ENCODE measurements at regions not wholly inside any gene's neighbourhood (a gene's known extent, or its start where the extent isn't known, plus 50 kb on each side); places are given as distances from the start of the nearest gene placed in this dataset.
A peak's percentile ranks its signal among the peaks of the same experiment; 100 is the strongest.

GRCh38 chr15:26355472-26356074 lies 417.3 kb downstream of the GABRB3 start:
- H3K9me3 Mint-ChIP-seq, result peaks cover 11% of the 10 kb centered on the region
- DNase-seq (ENCODE audit: low spot score) (no peak), ATAC-seq (no peak)
- H3K36me3 Mint-ChIP-seq, result no peaks in the 10 kb centered on the region
- H3K27ac Mint-ChIP-seq, result no peak overlapping the region
- H3K4me1 Mint-ChIP-seq (ENCODE audit: low read depth in 2 of 2), result no peaks in the 10 kb centered on the region
- H3K4me3 Mint-ChIP-seq, result no peak overlapping the region
- H3K27me3 Mint-ChIP-seq, result no peaks in the 10 kb centered on the region

DNA sequence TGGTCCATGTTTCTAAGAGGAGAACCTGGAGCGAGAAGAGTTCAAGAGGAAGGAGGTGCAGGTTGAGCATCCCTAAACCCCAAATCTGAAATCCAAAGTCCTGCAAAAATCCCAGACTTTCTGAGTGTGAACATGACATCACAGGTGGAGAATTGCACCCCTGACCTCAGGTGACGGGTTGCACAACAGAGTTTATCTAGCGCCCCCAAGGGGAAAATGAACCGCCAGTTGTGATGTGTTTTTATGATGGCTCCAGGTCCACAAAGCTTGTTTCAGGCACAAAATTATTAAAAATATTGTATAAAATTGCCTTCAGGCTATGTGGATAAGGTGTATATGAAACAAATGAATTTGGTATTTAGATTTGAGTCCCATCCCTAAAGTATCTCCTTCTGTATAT lies 420.0 kb downstream of the GABRB3 start:
- ATAC-seq (no peak), DNase-seq (ENCODE audit: low spot score) (no peak)
- no peaks in the 10 kb centered on the region for H3K27me3 Mint-ChIP-seq
- no peak overlapping the region for H3K4me3 Mint-ChIP-seq
- peaks cover 10% of the 10 kb centered on the region for H3K9me3 Mint-ChIP-seq
- no peaks in the 10 kb centered on the region for H3K4me1 Mint-ChIP-seq (ENCODE audit: low read depth in 2 of 2)
- no peaks in the 10 kb centered on the region for H3K36me3 Mint-ChIP-seq
- H3K27ac Mint-ChIP-seq, result no peak overlapping the region

- ATAC-seq (no peak), DNase-seq (ENCODE audit: low spot score) (no peak)
- Mint-ChIP-seq H3K9me3 (peaks cover 10% of the 10 kb centered on the region), H3K36me3 (no peaks in the 10 kb centered on the region), H3K27me3 (no peaks in the 10 kb centered on the region), H3K4me3 (no peak overlapping the region), H3K4me1 (ENCODE audit: low read depth in 2 of 2) (no peaks in the 10 kb centered on the region), H3K27ac (no peak overlapping the region)
These were observed 420.5 kb downstream of the GABRB3 start for GRCh38 chr15:26352406-26352805.

DNA sequence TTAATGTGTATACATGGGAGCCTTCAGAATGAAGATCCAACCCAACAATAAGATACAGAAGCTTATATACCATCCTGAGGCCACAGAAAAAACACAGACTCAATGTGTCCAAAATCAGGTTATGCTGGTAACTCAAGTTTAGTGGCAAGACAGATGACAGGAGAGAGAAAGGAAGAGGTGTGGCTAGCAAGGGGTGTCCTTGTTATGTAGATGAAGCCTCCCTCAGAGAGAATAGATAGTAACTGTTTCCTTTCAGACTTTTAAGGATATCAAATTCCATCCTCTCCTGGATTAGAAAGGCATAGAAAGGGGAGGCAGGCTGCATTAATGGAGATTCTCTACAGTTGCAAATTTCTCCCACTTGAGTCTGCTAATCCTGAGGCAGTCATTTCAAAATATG lies 447.4 kb downstream of the GABRB3 start:
- Mint-ChIP-seq H3K27me3 (no peaks in the 10 kb centered on the region), H3K36me3 (no peaks in the 10 kb centered on the region), H3K27ac (no peak overlapping the region), H3K9me3 (peaks cover 8% of the 10 kb centered on the region), H3K4me1 (ENCODE audit: low read depth in 2 of 2) (no peaks in the 10 kb centered on the region), H3K4me3 (no peak overlapping the region)
- no peak for ATAC-seq
- no peak for DNase-seq (ENCODE audit: low spot score)

GRCh38 chr15:26323566-26323965 lies 449.3 kb downstream of the GABRB3 start:
- Mint-ChIP-seq H3K27ac (no peak overlapping the region), H3K4me1 (ENCODE audit: low read depth in 2 of 2) (no peaks in the 10 kb centered on the region), H3K27me3 (no peaks in the 10 kb centered on the region), H3K36me3 (no peaks in the 10 kb centered on the region), H3K4me3 (no peak overlapping the region), H3K9me3 (peaks cover 15% of the 10 kb centered on the region)
- no peak for DNase-seq (ENCODE audit: low spot score)
- no peak for ATAC-seq

- no peaks in the 10 kb centered on the region for H3K27me3 Mint-ChIP-seq
- no peak overlapping the region for H3K4me3 Mint-ChIP-seq
- H3K4me1 Mint-ChIP-seq (ENCODE audit: low read depth in 2 of 2), result no peaks in the 10 kb centered on the region
- H3K9me3 Mint-ChIP-seq, result peaks cover 17% of the 10 kb centered on the region
- H3K27ac Mint-ChIP-seq, result no peak overlapping the region
- DNase-seq (ENCODE audit: low spot score), result no peak
- H3K36me3 Mint-ChIP-seq, result no peaks in the 10 kb centered on the region
- no peak for ATAC-seq
These were observed 454.2 kb downstream of the GABRB3 start for GRCh38 chr15:26318689-26319088.

- Mint-ChIP-seq H3K4me3 (no peak overlapping the region), H3K9me3 (peaks cover 12% of the 10 kb centered on the region), H3K27me3 (no peaks in the 10 kb centered on the region), H3K4me1 (ENCODE audit: low read depth in 2 of 2) (no peaks in the 10 kb centered on the region), H3K36me3 (no peaks in the 10 kb centered on the region), H3K27ac (no peak overlapping the region)
- DNase-seq (ENCODE audit: low spot score), result no peak
- ATAC-seq, result no peak
These were observed 451.4 kb upstream of the ATP10A start for GRCh38 chr15:26314577-26314976.

DNA sequence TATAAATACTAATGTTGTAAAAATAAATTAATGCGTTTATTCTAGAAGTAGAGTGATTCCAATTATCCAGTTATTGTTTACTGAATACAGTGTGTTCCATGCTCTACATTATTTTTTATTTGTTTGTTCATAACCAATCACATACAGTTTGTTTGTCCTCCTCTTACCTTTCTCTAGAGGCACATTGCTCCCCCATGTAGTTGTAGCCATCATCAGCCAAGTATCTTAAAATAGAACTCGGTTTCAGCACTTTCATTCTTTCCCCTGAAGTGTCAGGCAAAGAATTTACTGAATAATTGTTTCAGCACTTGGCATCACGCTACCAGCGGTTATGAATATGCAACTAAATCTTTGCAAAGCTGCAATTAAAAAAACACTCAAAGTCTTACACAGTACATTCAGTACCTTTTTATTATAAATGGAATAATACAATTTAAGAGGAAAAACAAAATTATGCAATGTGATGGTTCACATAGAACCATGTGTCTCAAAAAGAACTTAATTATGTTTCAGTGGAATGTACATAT lies 448.6 kb upstream of the ATP10A start:
- Mint-ChIP-seq H3K4me1 (ENCODE audit: low read depth in 2 of 2) (no peaks in the 10 kb centered on the region), H3K27ac (no peak overlapping the region), H3K9me3 (peaks cover 7% of the 10 kb centered on the region), H3K36me3 (no peaks in the 10 kb centered on the region), H3K27me3 (no peaks in the 10 kb centered on the region), H3K4me3 (no peak overlapping the region)
- DNase-seq (ENCODE audit: low spot score) (no peak), ATAC-seq (no peak)

- H3K36me3 Mint-ChIP-seq, result no peaks in the 10 kb centered on the region
- no peaks in the 10 kb centered on the region for H3K4me1 Mint-ChIP-seq (ENCODE audit: low read depth in 2 of 2)
- no peak overlapping the region for H3K4me3 Mint-ChIP-seq
- H3K9me3 Mint-ChIP-seq, result peaks cover 8% of the 10 kb centered on the region
- no peak overlapping the region for H3K27ac Mint-ChIP-seq
- ATAC-seq (no peak), DNase-seq (ENCODE audit: low spot score) (no peak)
- no peaks in the 10 kb centered on the region for H3K27me3 Mint-ChIP-seq
These were observed 435.6 kb upstream of the ATP10A start for GRCh38 chr15:26298659-26299170.

DNA sequence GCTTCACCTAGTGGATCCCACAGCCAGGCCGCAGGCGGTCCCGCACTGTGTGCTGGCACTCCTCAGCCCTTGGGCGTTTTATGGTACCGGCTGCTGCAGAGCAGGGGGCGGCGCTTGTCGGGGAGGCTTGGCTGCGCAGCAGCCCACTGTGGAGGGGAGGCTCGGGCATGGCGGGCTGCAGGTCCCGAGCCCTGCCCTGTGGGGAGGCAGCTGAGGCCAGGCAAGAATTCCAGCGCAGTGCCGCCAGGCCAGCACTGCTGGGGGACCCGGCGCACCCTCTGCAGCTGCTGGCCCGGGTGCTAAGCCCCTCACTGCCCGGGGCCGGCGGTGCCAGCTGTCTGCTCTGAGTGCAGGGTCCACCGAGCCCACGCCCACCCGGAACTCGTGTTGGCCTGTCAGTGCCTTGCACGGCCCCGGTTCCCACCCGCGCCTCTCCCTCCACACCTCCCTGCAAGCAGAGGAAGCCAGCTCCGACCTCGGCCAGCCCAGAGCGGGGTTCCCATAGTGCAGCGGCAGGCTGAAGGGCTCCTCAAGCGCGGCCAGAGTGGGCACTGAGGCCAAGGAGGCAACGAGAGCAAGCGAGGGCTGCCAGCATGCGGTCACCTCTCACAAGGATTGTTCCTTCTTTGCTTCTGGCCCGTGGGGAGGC lies 435.0 kb upstream of the ATP10A start:
- ATAC-seq (no peak), DNase-seq (ENCODE audit: low spot score) (no peak)
- no peak overlapping the region for H3K4me3 Mint-ChIP-seq
- H3K36me3 Mint-ChIP-seq, result no peaks in the 10 kb centered on the region
- no peaks in the 10 kb centered on the region for H3K27me3 Mint-ChIP-seq
- H3K4me1 Mint-ChIP-seq (ENCODE audit: low read depth in 2 of 2), result no peaks in the 10 kb centered on the region
- H3K27ac Mint-ChIP-seq, result no peak overlapping the region
- H3K9me3 Mint-ChIP-seq, result peaks cover 11% of the 10 kb centered on the region

GRCh38 chr15:26295336-26296085 lies 432.4 kb upstream of the ATP10A start:
- ATAC-seq (no peak), DNase-seq (ENCODE audit: low spot score) (no peak)
- H3K36me3 Mint-ChIP-seq, result no peaks in the 10 kb centered on the region
- H3K4me1 Mint-ChIP-seq (ENCODE audit: low read depth in 2 of 2), result no peaks in the 10 kb centered on the region
- H3K27ac Mint-ChIP-seq, result no peak overlapping the region
- no peaks in the 10 kb centered on the region for H3K27me3 Mint-ChIP-seq
- H3K4me3 Mint-ChIP-seq, result no peak overlapping the region
- H3K9me3 Mint-ChIP-seq, result peaks cover 17% of the 10 kb centered on the region

DNA sequence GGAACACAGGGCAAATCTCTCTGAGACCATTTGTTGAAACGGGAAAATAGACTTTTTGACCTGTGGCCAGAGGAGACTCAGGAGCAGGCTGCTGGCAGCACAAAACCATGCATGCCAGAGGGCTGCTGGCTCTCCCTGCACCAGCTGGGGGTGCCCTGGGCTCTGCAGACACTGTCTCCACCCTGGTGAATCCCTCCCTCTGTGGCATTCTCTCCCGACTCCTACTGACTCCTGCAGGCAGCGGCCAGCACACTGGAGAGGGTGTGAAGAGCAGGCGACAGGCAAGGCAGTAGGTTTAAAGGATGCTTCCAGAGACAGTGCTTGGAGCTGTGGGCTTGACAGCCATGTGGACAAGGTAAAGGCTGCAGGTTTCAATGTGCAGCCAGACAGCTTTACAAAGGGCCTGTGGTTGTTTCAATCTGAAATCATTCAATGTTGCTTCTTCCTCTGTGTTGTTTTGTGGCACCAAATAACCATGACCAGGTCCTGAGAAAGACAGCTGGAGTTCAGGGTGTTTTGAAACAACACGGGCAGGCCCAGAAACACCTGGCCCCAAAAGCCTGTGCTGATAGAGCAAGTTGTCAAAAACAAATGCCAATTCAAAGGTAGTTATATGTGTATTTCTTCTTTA lies 431.0 kb upstream of the ATP10A start:
- Mint-ChIP-seq H3K9me3 (peaks cover 14% of the 10 kb centered on the region), H3K27ac (no peak overlapping the region), H3K4me3 (no peak overlapping the region), H3K36me3 (no peaks in the 10 kb centered on the region), H3K4me1 (ENCODE audit: low read depth in 2 of 2) (no peaks in the 10 kb centered on the region), H3K27me3 (no peaks in the 10 kb centered on the region)
- no peak for DNase-seq (ENCODE audit: low spot score)
- ATAC-seq, result peak in 1 of 2 donors; percentile 32

DNA sequence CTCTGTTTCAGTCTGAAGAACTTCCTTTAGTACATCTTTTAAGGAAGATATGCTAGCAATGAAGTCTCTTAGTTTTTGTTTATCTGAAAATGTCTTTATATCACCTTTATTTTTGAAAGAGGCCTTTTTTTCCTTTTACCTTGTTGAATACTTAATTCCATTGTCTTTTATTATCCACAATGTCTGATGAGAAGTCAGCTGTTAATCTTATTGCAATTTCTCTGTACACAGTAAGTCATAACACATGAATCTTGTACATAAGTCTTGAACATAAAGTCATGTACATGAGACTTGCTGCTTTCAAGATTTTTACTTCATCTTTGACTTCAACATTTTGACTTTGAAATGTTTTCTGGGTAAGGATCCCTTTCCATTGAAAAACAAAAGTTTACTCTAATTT lies 424.3 kb upstream of the ATP10A start:
- Mint-ChIP-seq H3K36me3 (peaks cover 12% of the 10 kb centered on the region), H3K27ac (no peak overlapping the region), H3K4me3 (no peak overlapping the region), H3K27me3 (no peaks in the 10 kb centered on the region), H3K4me1 (ENCODE audit: low read depth in 2 of 2) (no peaks in the 10 kb centered on the region), H3K9me3 (peaks cover 22% of the 10 kb centered on the region)
- ATAC-seq (no peak), DNase-seq (ENCODE audit: low spot score) (no peak)

DNA sequence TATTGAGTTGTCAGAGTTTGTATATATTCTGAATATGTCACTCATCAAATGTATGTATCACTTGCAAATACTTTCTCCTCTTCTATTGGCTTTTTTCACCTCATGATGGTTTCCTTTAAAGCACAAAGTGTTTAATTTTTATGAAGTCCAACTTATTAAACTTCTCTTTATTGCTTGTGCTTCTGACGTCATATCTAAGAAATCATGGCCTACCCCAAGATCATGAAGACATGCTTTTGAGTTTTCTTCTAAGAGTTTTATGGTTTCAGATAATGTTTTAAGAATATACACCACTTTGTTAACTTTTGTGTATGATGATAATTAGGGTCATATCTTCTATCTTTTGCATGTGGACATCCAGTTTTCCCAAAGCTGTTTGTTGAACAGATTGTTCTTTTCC lies 417.2 kb upstream of the ATP10A start:
- no peak overlapping the region for H3K4me3 Mint-ChIP-seq
- H3K9me3 Mint-ChIP-seq, result peaks cover 9% of the 10 kb centered on the region
- DNase-seq (ENCODE audit: low spot score) (no peak), ATAC-seq (no peak)
- no peaks in the 10 kb centered on the region for H3K27me3 Mint-ChIP-seq
- H3K4me1 Mint-ChIP-seq (ENCODE audit: low read depth in 2 of 2), result no peaks in the 10 kb centered on the region
- H3K36me3 Mint-ChIP-seq, result no peaks in the 10 kb centered on the region
- H3K27ac Mint-ChIP-seq, result no peak overlapping the region

Measured in natural killer cell treated with Interleukin-12 subunit alpha and Interleukin-12 subunit beta and Interleukin-15 and Interleukin-18, amount 100 ng/mL, for 72 hours (primary cell).